ENCODE measurements at regions not wholly inside any gene's neighbourhood (a gene's known extent, or its start where the extent isn't known, plus 50 kb on each side); places are given as distances from the start of the nearest gene placed in this dataset.

DNA sequence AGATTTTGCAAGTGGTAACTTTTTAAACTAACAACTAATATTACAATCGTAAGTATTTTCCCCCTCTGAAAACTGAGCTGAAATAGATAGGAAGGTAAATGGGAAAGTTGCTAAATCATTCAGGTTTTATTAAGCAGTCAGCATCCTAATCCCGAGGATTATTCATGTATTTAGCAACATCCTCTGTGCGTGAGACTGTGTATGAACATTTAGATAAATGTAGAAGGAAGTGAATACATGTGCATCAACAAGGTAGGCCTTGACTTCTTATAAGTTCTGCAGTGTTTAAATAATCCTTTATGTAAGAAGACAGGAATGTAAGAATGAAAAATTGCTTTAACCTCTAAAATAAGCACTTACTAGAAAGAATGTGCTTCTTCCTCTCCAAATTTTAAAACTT, 745.9 kb upstream of the TENM4 start:
- TF ChIP-seq, protein P1, sequence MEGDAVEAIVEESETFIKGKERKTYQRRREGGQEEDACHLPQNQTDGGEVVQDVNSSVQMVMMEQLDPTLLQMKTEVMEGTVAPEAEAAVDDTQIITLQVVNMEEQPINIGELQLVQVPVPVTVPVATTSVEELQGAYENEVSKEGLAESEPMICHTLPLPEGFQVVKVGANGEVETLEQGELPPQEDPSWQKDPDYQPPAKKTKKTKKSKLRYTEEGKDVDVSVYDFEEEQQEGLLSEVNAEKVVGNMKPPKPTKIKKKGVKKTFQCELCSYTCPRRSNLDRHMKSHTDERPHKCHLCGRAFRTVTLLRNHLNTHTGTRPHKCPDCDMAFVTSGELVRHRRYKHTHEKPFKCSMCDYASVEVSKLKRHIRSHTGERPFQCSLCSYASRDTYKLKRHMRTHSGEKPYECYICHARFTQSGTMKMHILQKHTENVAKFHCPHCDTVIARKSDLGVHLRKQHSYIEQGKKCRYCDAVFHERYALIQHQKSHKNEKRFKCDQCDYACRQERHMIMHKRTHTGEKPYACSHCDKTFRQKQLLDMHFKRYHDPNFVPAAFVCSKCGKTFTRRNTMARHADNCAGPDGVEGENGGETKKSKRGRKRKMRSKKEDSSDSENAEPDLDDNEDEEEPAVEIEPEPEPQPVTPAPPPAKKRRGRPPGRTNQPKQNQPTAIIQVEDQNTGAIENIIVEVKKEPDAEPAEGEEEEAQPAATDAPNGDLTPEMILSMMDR (IDR thresholded peaks at IDR 0.05) = no peak
- TF ChIP-seq EZH2 (IDR thresholded peaks at IDR 0.05) (no peak), EZH2phosphoT487 (IDR thresholded peaks at IDR 0.05) (no peak)

Measured in neural progenitor cell (in vitro differentiated cells).